ENCODE measurements at regions not wholly inside any gene's neighbourhood (a gene's known extent, or its start where the extent isn't known, plus 50 kb on each side); places are given as distances from the start of the nearest gene placed in this dataset.
A peak's percentile ranks its signal among the peaks of the same experiment; 100 is the strongest.
"Not testable (repeated sequence)": the region's sequence is repeated elsewhere in the genome, so short reads cannot be mapped to it uniquely, and the experiment has no call there.

DNA sequence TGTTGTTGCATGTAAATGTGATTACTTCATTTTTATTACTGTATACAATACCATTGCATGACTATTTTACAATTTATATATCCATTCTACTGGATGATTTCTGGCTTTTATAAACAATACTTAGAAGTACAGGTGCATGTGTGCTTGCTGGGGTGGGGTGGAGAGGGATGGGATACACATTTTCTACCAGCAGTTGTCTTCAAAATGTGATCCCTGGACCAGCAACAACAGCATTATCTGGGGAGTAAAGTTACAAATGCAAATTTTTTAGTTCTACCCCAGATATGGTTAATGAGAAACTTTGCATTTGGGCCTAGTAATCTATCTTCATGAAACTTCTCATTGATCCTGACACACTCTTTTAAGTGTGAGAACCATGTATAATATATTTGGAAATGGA, 905.4 kb upstream of the ATXN7L3B start:
- ATAC-seq (no peak), DNase-seq (no peak)
- H3K4me1 ChIP-seq: no peaks in the 10 kb centered on the region
- H3K36me3 ChIP-seq: no peaks in the 10 kb centered on the region
- no peaks in the 10 kb centered on the region for H3K27me3 ChIP-seq
- no peak overlapping the region for H3K4me3 ChIP-seq
- no peaks in the 10 kb centered on the region for H3K9me3 ChIP-seq
- TF ChIP-seq, protein P1, sequence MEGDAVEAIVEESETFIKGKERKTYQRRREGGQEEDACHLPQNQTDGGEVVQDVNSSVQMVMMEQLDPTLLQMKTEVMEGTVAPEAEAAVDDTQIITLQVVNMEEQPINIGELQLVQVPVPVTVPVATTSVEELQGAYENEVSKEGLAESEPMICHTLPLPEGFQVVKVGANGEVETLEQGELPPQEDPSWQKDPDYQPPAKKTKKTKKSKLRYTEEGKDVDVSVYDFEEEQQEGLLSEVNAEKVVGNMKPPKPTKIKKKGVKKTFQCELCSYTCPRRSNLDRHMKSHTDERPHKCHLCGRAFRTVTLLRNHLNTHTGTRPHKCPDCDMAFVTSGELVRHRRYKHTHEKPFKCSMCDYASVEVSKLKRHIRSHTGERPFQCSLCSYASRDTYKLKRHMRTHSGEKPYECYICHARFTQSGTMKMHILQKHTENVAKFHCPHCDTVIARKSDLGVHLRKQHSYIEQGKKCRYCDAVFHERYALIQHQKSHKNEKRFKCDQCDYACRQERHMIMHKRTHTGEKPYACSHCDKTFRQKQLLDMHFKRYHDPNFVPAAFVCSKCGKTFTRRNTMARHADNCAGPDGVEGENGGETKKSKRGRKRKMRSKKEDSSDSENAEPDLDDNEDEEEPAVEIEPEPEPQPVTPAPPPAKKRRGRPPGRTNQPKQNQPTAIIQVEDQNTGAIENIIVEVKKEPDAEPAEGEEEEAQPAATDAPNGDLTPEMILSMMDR (IDR thresholded peaks at IDR 0.05): no peak
- H3K27ac ChIP-seq: no peak overlapping the region
- intact Hi-C loops (cut with DNase I): no loop called here

DNA sequence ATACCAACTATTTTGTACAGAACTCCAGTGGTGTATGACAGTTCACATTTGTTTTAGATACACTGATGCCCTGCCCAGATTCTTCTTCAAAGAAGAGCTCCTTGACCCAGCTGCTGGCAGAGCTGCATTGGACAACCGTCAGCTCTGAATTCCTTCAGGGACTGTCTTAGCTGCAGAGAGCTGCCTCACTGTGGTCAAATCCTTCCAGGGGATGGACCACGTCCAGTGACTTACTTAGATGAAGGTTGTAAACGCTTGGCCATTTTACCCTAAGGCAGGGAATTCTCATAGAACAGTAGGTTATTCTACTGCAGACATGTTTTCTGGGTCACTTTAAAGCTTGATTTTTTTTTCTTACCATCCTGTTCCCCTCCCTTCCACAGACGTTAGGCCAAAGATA, 905.0 kb upstream of the ATXN7L3B start:
- intact Hi-C loops (cut with DNase I): no loop called here
- no peak overlapping the region for H3K4me3 ChIP-seq
- TF ChIP-seq, protein P1 (IDR thresholded peaks at IDR 0.05): no peak
- ATAC-seq (no peak), DNase-seq (no peak)
- no peaks in the 10 kb centered on the region for H3K36me3 ChIP-seq
- H3K4me1 ChIP-seq: no peaks in the 10 kb centered on the region
- H3K27ac ChIP-seq: no peak overlapping the region
- no peaks in the 10 kb centered on the region for H3K27me3 ChIP-seq
- H3K9me3 ChIP-seq: no peaks in the 10 kb centered on the region

DNA sequence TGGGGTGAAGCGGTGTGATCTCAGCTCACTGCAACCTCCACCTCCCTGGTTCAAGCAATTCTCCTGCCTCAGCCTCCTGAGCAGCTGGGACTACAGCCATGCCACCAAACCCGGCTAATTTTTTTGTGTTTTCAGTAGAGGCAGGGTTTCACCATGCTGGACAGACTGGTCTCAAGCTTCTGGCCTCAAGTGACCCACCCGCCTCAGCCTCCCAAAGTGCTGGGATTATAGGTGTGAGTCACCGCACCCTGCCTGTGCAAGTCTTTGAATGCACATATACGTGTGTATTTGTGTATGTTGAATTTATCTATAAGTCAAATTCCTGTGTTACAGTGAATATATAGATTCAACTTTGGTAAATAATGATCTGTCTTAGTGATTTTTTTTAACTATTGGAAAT, 898.2 kb upstream of the ATXN7L3B start:
- H3K27ac ChIP-seq; H3K9me3 ChIP-seq; DNase-seq; intact Hi-C loops (cut with DNase I); H3K27me3 ChIP-seq; ATAC-seq; H3K36me3 ChIP-seq; H3K4me3 ChIP-seq; H3K4me1 ChIP-seq: not testable (repeated sequence)

DNA sequence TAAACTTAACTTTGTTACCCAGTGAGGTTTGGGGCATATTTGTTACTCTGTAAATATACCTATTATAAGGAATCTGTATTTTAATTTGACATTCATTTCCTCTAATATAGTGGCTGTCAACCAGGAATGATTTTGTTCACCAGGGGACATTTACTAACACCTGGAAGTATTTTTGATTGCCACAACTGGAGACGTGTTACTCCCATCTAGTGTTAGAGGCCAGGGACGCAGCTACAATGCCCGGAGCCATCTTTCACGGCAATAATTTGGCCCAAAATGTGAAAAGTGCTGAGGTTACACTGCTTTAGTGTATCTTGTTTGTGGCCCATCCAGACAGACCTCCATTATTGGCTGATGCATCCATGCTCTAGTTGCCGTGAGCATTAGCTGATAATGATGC, 881.3 kb upstream of the ATXN7L3B start:
- H3K4me1 ChIP-seq: no peaks in the 10 kb centered on the region
- H3K36me3 ChIP-seq: no peaks in the 10 kb centered on the region
- no peak overlapping the region for H3K4me3 ChIP-seq
- H3K27me3 ChIP-seq: no peaks in the 10 kb centered on the region
- intact Hi-C loops (cut with DNase I): no loop called here
- no peak overlapping the region for H3K27ac ChIP-seq
- DNase-seq (no peak), ATAC-seq (no peak)
- H3K9me3 ChIP-seq: no peaks in the 10 kb centered on the region
- TF ChIP-seq, protein P1 (IDR thresholded peaks at IDR 0.05): no peak

DNA sequence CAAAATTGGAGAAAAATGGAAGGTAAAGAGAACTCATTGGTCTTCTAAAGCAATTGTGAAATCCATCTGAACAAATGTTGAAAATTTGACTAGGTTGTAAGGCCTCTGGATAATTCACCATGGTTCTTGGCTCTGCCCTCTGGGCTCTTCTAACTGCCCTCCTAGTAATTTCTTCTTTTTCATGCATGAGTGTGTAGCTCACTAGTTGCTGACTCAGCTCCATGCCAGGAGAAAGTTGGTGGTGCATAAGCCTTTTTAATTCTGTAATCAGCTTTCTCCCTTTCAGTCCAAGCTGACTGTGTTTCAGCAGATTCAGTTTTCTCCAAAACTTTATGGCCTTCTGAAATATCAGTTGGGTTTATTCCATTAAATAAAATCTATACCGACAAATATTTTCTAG, 877.8 kb upstream of the ATXN7L3B start:
- no peaks in the 10 kb centered on the region for H3K27me3 ChIP-seq

DNA sequence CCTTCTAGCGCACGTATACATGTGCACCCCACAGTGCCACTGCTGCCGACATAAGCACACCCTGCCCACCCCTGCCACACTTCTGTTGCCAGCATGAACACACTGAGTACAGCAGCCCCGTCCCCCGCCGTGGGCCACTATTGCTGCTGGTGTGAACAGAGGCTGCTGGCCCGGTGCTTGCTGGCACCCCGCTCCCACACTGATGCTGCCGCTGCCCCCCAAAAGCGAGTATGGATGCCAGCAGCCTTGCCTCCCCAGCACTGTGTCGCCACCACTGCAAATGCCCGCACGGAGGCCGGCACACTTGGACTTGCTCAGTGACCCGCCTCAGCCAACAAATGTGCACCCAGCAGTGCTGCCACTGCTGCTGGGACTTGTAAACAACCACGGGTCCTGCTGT, 872.4 kb upstream of the ATXN7L3B start:
- TF ChIP-seq, protein P1 (IDR thresholded peaks at IDR 0.05): no peak
- no peak for DNase-seq
- H3K4me3 ChIP-seq: no peak overlapping the region
- no peaks in the 10 kb centered on the region for H3K36me3 ChIP-seq
- intact Hi-C loops (cut with DNase I): no loop called here
- peak; percentile 44 for ATAC-seq
- H3K9me3 ChIP-seq: no peaks in the 10 kb centered on the region
- no peaks in the 10 kb centered on the region for H3K27me3 ChIP-seq
- no peaks in the 10 kb centered on the region for H3K4me1 ChIP-seq
- H3K27ac ChIP-seq: no peak overlapping the region

More for the DNA sequence above, 877.8 kb upstream of the ATXN7L3B start:
- Histone ChIP-seq H3K4me3 (no peak overlapping the region), H3K4me1 (no peaks in the 10 kb centered on the region), H3K9me3 (no peaks in the 10 kb centered on the region), H3K36me3 (no peaks in the 10 kb centered on the region), H3K27ac (no peak overlapping the region)
- intact Hi-C loops (cut with DNase I): no loop called here
- ATAC-seq (no peak), DNase-seq (no peak)
- TF ChIP-seq, protein P1 (IDR thresholded peaks at IDR 0.05): no peak

DNA sequence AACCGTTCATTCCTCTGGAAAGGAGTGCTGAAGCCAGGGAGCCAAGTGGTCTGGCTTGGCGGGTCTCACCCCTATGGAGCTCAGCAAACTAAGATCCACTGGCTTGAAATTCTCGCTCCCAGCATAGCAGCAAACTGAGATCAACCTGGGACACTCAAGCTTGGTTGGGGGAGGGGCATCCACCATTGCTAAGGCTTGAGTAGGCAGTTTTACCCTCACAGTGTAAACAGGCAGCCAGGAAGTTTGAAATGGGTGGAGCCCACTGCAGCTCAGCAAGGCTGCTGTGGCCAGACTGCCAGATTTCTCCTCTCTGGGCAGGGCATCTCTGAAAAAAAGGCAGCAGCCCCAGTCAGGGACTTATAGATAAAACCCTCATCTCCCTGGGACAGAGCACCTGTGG, 866.1 kb upstream of the ATXN7L3B start:
- H3K4me3 ChIP-seq; H3K27me3 ChIP-seq; H3K9me3 ChIP-seq; H3K4me1 ChIP-seq; H3K36me3 ChIP-seq; H3K27ac ChIP-seq; DNase-seq; intact Hi-C loops (cut with DNase I); ATAC-seq: not testable (repeated sequence)
